Adrenal gland (tissue), 5 donors: ENCODE measurements at regions not wholly inside any gene's neighbourhood (a gene's known extent, or its start where the extent isn't known, plus 50 kb on each side); places are given as distances from the start of the nearest gene placed in this dataset.
"Not testable (repeated sequence)": the region's sequence is repeated elsewhere in the genome, so short reads cannot be mapped to it uniquely, and the experiment has no call there.

Experiments used
- POLR2A ChIP-seq, 2 donors: fragments of 450-650 bp; IDR thresholded peaks; one replicate each; pipeline ENCODE4 v1.6.1; 2017; ENCODE audit warnings: antibody characterized with exemption in 2 of 2, mild to moderate bottlenecking in 2 of 2, moderate library complexity in 1 of 2
- TF ChIP-seq, protein P1 (sequence below), 6 experiments: fragments of 450-650 bp in 4 of 6; fragments of 200-600 bp in 2 of 6; sonication (generic) in 1 of 6; IDR thresholded peaks; 1 replicate in 5 of 6; 2 replicates in 1 of 6; pipeline versions ENCODE4 v1.5.1 to v1.8.0; 2016 to 2021; ENCODE audit warnings: antibody characterized with exemption in 6 of 6, mild to moderate bottlenecking in 2 of 6, moderate library complexity in 1 of 6
- donor health status: DM: no; HTN: no; CAD: no.

DNA sequence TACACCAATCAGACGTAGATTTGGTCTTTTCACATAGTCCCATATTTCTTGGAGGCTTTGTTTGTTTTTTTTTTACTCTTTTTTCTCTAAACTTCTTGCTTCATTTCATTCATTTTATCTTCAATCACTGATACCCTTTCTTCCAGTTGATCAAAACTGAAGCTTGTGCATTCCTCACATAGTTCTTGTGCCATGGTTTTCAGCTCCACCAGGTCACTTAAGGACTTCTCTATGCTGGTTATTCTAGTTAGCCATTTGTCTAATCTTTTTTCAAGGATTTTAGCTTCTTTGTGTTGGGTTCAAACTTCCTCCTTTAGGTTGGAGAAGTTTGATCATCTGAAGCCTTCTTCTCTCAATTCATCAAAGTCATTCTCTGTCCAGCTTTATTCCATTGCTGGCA is 229.3 kb downstream of the COX18 start:
- TF ChIP-seq, protein P1, sequence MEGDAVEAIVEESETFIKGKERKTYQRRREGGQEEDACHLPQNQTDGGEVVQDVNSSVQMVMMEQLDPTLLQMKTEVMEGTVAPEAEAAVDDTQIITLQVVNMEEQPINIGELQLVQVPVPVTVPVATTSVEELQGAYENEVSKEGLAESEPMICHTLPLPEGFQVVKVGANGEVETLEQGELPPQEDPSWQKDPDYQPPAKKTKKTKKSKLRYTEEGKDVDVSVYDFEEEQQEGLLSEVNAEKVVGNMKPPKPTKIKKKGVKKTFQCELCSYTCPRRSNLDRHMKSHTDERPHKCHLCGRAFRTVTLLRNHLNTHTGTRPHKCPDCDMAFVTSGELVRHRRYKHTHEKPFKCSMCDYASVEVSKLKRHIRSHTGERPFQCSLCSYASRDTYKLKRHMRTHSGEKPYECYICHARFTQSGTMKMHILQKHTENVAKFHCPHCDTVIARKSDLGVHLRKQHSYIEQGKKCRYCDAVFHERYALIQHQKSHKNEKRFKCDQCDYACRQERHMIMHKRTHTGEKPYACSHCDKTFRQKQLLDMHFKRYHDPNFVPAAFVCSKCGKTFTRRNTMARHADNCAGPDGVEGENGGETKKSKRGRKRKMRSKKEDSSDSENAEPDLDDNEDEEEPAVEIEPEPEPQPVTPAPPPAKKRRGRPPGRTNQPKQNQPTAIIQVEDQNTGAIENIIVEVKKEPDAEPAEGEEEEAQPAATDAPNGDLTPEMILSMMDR (IDR thresholded peaks at IDR 0.05) = not testable (repeated sequence)
- not testable (repeated sequence) for TF ChIP-seq POLR2A (IDR thresholded peaks at IDR 0.05)
